HG02938 (cell line): ENCODE measurements at regions not wholly inside any gene's neighbourhood (a gene's known extent, or its start where the extent isn't known, plus 50 kb on each side); places are given as distances from the start of the nearest gene placed in this dataset.
"Not testable (repeated sequence)": the region's sequence is repeated elsewhere in the genome, so short reads cannot be mapped to it uniquely, and the experiment has no call there.

Source experiments
- ATAC-seq: cut with Tn5 transposase; IDR thresholded peaks from one replicate; pipeline ENCODE4 v1.9.1; 2021; ENCODE audit warnings: mild to moderate bottlenecking, moderate library complexity; ENCODE audit not compliant: unreplicated experiment

DNA sequence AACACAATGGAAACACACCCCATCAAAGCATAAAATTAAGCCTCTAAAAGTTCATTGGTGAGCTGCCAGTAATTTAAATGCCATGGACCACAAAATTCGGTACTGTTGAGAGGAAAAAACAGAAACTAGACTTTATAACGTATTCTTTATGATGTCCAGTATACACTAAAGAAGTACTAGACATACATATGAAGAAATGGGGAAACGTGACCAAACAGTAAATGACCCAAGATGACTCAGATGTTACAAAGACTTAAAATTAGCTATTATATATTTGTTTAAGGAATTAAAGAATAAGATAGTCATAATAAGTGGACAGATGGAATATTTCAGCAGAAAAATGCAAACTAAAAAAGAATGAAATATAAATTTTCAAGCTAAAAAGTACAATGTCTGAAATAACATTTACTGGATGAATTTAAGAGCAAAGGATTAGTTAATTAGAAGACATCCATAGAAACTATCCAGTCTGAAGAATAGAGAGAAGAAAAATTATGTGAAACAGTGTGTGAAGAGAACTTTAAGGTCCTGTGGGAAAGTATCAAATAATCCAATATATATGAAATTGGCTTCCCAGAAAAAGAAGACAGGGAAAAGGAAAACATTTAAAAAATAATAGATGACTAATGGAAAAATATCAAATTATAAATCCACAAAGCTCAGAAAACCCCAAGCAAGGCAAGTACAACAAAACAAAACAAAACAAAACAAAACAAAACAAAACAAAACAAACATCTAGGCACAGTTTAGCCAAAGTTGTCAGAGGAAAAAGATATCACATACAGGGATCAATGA lies 69.4 kb downstream of the SAMD9 start:
- no peak for ATAC-seq

DNA sequence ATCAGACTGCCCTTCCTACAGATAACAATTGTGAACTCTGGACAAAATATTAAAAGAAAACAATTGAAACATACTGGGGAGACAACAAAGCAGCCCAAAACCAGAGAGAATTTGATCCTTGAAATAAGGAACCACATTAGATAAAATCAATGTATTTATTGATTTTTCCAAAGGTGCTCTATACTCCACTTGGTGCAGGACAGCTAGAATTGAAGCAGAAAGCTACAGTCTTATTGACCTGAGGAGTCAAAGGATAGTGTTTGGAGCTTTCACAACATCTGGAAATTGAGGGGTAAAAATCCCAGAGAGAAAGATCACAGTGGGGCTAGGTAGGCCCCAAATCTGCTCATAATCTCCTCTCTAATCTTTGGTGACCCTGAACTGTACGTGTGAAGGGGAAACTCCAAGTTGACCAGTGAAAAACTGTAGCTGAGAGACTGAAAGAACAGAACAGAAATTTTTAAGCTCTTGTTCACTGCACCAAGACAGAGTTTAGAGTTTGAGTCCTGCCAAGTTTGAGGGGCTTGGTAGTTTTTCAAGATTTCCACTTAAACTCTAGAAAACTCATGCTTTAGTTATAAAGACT lies 70.2 kb downstream of the SAMD9 start:
- ATAC-seq = no peak

DNA sequence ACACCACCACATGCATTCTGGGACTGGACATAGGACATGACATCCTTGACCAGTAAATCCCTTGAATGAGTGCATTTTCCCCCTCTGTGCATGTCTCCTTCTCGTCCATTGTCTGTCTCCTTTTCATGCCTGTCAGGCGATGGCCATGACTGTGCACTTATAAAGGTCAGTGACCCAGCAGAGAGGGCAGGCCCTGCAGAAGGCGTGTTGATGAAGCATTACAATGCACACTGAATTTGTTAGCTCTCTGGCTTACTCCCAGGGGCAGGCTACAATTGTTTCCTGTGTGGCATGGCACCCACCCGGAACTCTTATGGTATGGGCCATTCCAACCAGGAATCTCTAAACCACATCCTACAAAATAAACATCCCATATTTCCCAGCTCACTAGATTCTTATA lies 71.1 kb downstream of the SAMD9 start:
- no peak for ATAC-seq

DNA sequence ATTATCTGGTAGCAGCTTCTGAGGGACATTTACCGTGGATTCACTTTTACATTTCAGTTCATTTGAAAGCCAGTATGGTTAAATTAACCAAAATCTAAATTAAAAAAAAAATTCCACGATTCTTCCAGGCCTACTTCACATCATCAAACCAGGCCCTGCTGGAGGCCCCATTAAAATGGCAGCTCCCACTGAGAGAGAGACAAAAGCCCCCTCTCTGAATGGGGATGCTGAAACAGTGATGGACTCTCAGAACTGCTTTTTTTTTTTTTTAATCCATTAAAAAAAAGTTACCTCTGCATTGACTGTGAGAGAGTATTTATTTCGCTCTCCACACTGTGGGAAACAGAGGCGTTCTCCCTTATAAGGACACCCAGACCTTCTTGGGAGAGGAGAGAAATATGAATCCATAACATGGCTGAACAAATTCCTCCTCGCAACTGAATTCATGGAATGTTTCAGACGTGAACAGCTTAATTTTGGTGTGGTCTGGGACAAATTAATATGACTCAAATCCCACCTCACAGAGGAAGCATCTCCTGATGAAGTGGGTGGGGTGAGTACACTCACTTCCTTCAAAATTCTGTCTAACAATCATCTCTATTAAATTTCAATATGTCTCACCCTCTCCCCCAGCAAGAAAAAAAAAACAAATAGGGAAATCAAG lies 73.5 kb downstream of the SAMD9 start:
- ATAC-seq = no peak

DNA sequence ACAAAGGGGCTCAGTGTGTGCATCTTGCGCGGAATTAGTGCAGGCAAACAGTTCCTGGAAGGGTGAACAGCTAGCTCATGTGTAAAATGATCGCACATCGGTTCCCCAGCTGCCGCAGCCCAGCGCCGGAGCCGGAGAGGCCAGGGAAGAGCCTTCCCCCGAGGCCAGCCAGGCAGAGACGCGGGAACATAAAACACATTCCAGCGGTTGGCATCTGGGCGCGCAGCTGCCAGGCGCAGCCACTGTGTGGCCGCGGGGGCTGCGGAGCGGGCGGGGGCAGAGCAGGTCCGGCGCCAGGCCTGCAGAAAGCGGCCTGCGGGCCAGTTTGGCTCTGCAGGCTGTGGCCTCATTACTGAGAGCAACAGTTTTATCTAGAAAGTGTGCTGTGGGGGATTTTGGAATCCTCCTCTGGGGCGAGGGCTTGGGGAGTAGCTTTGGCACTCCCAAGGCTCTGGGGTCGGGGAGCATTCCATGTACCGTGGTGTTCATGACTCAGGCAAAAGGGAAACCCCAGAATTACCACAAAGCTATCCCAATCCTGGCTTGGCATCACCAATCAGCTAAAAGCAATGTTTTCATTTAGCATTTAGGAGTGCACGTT lies 74.3 kb downstream of the SAMD9 start:
- no peak for ATAC-seq

DNA sequence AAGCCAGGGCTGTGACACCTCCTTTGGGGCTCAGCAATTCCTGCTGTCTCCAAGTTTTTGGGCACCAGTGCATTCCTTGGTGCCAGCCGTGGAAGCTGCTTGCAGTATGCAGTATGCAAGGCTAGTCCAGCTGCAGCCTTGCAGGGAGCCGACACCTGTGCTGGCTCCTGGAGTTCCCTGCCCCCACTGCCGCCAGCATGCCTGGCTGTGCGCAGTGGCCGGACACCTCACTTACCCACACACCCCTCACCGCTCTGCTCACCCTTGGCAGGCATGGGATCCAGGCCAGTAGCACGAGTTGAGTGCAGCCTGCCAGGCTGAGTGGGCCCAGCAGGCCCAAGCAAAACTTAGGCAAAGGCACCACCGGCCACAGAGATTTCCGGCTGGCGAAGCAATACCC lies 77.4 kb downstream of the SAMD9 start:
- ATAC-seq = no peak

DNA sequence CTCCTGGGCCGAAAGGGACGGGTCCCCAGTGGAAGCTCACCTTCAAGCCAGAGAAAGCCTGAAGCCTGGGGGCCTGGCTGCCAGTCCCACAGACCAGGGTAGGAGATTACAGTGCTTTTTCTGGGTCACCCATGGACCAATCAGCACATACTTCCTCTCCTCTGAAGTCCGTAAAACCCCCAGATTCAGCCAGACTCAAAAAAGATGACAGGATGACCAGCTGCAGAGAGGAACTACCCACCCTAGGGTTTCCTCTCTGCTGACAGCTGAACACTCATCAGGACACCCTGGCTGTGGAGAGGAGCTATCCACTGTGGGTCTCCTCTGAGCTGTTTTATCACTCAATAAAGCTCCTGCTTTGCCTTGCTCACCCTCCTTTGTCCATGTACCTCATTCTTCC lies 78.0 kb downstream of the SAMD9 start:
- ATAC-seq = no peak

DNA sequence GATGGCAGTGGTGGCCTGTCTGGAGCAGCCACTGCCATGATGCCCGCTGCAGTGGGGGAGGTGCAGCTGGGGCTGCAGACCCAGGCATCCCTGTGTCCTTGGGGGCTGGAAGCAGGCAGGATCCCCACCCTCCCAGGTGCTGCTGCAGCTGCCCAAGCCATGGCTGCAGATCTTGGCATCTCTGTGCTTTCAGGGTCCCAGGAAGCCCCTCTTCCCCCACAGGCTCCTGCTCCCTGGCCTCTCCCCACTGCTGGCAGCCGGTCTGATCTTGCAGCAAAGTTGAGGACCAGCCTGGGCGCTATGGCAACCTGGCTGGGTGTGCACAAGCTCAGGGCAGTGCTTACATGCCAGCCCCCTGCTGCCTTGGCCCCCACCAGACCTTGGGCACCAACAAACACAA lies 78.5 kb downstream of the SAMD9 start:
- no peak for ATAC-seq

DNA sequence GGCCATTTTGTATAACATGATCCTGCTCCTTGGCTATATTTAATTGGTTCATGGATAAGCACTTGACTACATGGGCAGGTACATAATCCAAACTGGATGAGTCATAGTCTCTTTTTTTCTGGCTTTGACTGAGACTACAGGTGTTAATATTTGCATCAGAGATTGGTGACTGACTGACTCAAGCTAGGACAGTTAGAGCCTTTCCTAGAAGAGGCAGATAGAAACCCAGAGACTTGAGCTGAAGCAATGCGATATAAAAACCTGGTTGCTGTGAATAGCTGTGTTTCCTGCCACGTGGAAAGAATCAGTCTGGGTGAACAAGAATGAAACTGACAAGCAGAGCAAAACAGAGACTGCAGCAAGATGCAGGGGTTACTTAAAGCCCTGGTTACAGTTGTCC lies 81.0 kb downstream of the SAMD9 start:
- peak; percentile 98 for ATAC-seq

DNA sequence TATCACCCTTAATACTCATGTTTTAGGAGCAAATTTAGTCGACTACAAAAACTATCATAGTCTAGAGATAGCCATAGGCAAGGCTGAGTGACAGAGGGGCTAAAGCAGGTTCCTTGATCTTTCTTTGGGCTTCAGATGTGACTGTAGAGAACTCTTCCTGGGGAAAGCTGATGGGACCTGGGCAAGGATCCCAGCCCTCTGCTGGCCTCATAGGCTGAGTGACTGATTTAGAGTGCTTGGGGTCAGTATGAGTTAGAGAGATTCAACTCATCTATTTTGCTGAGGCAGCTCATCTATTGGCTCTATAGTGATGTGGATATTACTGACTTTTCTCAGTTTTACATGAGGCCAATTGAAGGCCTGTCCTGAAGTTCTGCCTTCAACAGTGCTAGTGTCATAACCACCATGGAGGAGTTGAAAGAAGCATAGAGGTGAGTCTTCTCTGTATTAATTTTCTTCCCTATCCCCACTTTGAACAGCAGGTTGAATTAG lies 81.6 kb downstream of the SAMD9 start:
- no peak for ATAC-seq

DNA sequence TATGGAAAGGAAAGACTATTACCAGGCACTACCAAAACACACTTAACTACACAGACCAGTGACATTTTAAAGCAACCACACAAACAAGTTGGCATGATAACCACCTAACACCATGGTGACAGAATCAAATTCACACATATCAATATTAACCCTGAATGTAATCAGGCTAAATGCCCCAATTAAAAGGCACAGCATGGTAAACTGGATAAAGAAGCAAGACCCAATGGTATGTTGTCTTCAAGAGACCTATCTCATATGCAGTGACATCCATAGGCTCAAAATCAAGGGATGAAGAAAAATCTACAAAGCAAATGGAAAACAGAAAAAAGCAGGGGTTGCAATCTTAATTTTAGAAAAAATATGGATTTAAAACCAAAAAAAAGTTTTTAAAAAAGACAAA lies 86.0 kb downstream of the SAMD9 start:
- ATAC-seq = no peak

DNA sequence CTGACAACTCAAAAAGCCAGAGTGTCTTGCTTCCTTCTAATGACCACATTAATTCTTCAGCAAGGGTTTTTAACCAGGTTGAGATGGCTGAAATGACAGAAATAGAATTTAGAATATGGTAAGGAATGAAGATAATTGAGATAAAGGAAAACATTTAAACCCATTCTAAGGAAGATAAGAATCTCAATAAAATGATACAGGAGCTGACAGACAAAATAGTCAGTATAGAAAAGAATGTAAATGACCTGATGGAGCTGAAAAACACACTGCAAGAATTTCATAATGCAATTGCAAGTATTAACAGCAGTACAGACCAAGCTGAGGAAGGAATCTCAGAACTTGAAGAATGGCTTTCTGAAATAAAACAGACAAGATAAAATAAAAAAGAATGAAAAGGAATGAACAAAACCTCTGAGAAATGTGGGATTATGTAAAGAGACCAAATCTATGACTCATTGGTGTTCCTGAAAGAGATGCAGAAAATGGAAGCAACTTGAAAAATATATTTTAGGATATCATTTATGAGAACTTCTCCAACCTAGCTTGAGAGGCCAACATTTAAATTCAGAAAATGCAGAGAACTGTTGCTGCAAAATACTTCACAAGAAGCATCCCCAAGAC lies 87.1 kb downstream of the SAMD9 start:
- no peak for ATAC-seq

DNA sequence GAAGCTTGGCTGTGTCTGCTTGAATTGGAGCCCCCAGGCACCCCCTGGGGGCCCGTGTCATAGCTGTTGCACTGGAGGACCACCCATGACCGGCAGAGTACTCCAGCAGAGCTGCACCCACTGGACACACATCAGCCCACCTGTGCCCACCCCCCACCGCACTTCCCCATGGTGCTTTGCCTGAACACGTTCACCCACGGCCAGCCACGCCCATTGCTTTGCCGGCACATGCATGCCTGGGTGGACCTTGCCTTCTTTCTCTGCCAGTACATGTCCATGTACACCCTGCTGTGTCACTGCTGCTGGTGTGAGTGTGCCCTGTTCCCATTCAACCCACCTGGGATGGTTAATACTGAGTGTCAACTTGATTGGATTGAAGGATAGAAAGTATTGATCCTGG lies 88.7 kb downstream of the SAMD9 start:
- ATAC-seq = no peak

DNA sequence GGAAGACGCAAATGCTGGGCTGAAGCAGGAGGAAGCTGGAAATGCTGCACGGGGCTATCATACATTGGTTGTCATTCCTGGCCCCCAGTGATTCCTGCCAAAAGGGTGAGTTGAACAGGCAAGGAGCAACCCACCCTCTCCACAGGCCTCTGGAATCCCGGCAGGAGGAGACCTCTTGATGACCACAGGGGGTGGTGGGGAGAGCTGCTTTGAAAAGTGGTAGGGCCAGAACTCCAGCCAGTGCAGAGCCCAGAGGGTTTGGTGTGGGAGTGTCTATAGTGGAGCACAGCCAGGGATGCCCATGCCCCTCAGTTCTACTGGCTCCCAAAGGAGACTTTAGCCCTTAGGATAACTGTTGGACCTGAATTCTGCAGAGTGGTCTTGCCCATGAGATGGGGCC lies 89.2 kb downstream of the SAMD9 start:
- no peak for ATAC-seq

DNA sequence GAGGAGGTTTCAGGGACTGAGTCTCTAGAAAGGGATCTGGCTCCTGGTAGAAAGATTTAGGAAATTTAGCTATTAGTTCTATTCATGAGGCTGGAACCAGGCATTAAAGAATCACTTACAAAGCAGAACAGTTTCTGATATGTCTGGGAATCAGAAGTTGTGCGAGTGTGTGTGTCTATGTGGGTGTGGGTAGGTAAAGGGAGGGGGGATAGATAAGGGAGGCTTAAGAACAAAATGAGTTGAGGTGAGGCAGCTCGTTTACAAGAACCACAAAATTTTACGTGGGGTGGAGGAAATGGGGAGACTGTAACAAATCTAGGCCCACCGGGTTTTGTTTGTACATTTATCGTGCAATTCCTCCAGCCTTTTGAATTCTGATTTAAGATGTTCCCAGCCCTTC lies 90.7 kb downstream of the SAMD9 start:
- ATAC-seq = no peak

DNA sequence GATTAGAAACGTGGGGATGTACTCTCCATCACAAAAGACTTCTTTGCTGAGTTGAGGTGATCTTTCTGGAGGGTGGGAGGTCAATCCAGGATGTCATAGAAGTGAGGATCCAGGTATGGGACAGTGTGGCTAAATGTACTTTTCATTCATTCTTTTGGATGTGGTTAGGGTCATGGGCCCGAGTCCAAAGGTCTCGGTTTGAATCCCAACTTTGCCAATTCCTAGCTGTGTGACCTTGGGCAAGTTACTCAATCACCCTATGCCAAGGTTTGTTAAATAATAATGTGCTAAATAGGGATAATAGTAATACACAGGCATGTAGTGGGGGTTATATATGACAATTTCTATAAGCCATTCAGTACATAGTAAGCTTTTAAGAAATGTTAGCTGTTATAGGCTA lies 91.4 kb downstream of the SAMD9 start:
- no peak for ATAC-seq

DNA sequence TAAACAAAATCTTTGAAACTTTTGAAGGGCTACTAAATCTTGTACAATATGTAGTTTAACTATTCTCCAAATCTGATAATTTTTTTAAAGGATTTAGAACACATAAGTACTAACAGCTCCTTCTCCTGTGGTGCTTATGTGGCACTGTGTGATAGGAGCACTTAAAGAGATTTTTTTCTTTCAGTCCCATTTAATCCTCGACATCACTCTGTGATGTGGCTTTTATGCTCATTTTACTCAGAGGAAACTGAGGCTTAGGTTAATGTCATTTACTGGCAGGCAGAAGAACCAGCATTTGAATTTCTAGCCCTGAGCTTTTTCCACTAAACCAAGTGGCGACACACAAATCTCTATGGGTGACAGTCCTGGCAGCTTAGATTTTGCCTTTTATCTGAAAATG lies 92.4 kb downstream of the SAMD9 start:
- ATAC-seq = no peak

DNA sequence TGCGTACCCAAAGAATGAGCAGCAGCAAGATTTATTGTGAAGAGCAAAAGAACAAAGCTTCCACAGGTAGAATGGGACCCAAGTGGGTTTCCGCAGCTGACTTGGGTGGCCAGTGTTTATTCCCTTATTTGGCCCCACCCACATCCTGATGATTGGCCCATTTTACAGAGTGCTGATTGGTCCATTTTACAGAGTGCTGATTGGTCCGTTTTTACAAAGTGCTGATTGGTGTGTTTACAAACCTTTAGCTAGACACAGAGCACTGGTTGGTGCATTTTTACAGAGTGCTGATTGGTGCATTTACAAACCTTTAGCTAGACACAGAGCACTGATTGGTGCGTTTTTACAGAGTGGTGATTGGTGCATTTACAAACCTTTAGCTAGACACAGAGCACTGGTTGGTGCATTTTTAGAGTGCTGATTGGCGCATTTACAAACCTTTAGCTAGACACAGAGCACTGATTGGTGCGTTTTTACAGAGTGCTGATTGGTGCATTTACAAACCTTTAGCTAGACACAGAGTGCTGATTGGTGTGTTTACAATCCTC lies 94.8 kb downstream of the SAMD9 start:
- not testable (repeated sequence) for ATAC-seq

DNA sequence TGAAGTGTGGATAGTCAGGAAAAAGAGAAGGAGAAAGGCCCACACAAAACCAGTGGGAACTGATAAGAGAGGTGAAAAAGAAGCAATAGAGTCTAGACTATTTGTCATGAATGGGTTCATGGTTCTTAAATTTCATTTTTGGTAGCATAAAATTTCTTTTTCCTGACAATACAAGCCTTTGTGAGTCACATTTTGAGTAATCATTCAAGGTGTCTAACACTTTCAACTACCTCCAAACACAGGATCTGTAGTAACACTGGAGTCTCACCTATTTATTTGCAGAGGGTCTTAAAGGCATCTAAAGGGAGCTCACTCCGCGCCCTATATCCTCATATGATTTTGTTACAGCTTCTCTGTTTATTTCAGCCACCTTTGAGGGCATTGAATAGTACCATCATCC lies 96.0 kb downstream of the SAMD9 start:
- ATAC-seq = no peak

DNA sequence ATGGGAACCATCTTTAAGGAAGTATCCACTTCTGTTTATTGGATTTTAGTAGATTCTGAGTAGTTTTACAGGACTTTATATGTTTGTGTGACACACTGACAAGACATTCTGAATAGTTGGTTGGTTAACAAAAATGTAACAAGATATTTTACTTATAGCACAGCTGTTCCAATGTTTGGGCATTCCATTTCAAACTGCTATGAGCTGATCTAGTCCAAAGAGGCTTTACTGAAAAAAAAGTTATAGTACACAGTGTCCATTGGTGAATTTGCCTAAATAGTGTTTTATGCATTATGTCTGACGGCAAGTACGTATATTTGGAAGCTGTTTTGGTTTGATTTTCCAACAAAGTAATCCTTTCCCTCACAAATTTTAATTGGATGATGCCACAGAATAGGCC lies 99.1 kb downstream of the SAMD9 start:
- no peak for ATAC-seq
